Neural cell (in vitro differentiated cells): ENCODE measurements at regions not wholly inside any gene's neighbourhood (a gene's known extent, or its start where the extent isn't known, plus 50 kb on each side); places are given as distances from the start of the nearest gene placed in this dataset.

ENCODE experiments used
- CTCF ChIP-seq: fragments of 450-650 bp; IDR thresholded peaks from 2 replicates; pipeline ENCODE4 v1.5.1; 2014; ENCODE audit warnings: antibody characterized with exemption, mild to moderate bottlenecking, moderate library complexity; ENCODE audit not compliant: poor library complexity, severe bottlenecking
- EP300 ChIP-seq: fragments of 450-650 bp; conservative IDR thresholded peaks from 2 replicates; pipeline ENCODE4 v1.6.1; 2014; ENCODE audit warnings: antibody characterized with exemption, mild to moderate bottlenecking, moderate library complexity; ENCODE audit not compliant: poor library complexity, severe bottlenecking
- EZH2 ChIP-seq: fragments of 200-600, 300-800 bp; shearing (Covaris generic), sonication (generic); IDR thresholded peaks from 2 replicates; pipeline ENCODE4 v1.6.1; 2014; ENCODE audit warnings: antibody characterized with exemption, low read length, borderline replicate concordance, mild to moderate bottlenecking; ENCODE audit not compliant: insufficient read depth, poor library complexity, severe bottlenecking
- MXI1 ChIP-seq: fragments of 450-650 bp; conservative IDR thresholded peaks from 2 replicates; pipeline ENCODE4 v1.6.1; 2014; ENCODE audit warnings: antibody characterized with exemption, mild to moderate bottlenecking; ENCODE audit not compliant: poor library complexity, severe bottlenecking
- POLR2AphosphoS5 ChIP-seq: IDR thresholded peaks from 2 replicates; pipeline ENCODE4 v1.6.1; 2012

GRCh38 chr6:97563529-97563928 is 280.5 kb upstream of the MMS22L start:
- TF ChIP-seq CTCF (no peak), MXI1 (no peak), EP300 (no peak), EZH2 (no peak), POLR2AphosphoS5 (no peak)
